HG02759 (cell line): ENCODE measurements at regions not wholly inside any gene's neighbourhood (a gene's known extent, or its start where the extent isn't known, plus 50 kb on each side); places are given as distances from the start of the nearest gene placed in this dataset.

Experiments used
- ATAC-seq: cut with Tn5 transposase; IDR thresholded peaks from one replicate; pipeline ENCODE4 v1.9.1; 2021; ENCODE audit warnings: mild to moderate bottlenecking, moderate library complexity; ENCODE audit not compliant: unreplicated experiment

DNA sequence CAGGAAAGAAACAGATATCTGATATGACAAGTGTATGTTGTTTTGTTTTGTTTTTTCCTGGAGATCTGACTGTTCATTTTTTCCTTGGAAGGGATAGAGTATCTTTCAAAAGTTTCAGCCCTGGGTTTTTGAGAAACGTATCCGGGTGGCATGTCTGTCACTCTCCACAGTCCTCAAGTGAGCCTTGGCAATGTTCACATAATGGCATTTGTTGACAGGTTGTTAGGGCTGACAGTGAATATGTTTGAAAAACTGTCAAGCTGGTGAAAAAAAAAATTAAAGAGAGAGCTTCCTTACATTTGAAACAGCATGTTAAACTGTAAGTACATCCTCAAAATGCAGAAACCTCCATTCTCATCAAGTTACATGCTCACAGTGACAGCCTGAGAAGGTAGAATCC, 113.0 kb upstream of the DYNLRB2 start:
- no peak for ATAC-seq

- no peak for ATAC-seq
Observed at GRCh38 chr16:80418517-80419355, 122.1 kb upstream of the DYNLRB2 start.

DNA sequence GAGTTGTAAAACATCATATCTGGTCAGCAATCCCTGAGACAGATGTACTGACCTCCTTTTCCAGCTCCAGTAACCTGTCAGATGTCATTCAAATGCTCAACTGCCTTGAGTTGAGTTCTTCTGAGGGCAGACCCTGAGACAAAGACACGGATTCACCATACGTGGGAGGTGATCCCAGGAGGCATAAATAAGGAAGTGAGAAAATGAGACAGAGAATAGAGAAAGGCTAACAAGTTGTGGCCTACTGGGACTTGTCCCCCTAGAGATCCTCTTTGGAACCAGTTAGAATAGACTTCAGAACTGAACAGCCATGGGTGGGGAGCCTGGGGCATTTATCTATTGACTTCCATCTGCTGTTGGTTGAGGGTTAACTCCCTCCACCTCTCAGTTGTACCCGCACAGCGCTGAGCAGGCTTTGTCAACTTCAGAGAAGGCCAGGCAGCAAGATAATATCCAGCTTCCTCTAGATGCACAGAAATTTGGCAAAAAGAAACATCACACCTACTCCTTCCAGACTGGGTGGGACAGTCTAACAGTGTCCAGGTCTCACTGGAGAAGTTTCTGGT, 123.0 kb upstream of the DYNLRB2 start:
- no peak for ATAC-seq

- ATAC-seq, result no peak
Observed at GRCh38 chr16:80408014-80408413, 132.8 kb upstream of the DYNLRB2 start.

- no peak for ATAC-seq
Observed at GRCh38 chr16:80407265-80407987, 133.4 kb upstream of the DYNLRB2 start.

GRCh38 chr16:80404847-80405246, 135.9 kb upstream of the DYNLRB2 start:
- no peak for ATAC-seq

DNA sequence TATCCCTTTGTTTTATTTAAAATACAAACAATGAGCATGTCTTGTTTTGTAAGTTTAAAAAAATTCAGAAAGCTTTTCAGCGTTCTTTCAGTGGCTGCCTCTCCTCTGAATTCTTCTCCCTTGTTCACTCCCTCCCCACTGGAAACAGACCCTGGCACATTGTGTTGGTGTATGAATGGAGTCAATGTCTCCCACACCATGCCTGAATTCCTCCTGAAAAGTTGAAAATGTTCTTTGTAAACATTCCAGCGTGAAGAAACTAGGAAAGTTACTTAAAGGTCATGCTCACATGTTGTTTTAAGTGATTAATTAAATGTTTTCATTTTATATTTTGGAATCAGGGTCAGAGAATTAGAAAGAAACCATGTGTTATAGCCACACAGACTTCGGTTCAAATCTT, 136.9 kb upstream of the DYNLRB2 start:
- ATAC-seq, result no peak

DNA sequence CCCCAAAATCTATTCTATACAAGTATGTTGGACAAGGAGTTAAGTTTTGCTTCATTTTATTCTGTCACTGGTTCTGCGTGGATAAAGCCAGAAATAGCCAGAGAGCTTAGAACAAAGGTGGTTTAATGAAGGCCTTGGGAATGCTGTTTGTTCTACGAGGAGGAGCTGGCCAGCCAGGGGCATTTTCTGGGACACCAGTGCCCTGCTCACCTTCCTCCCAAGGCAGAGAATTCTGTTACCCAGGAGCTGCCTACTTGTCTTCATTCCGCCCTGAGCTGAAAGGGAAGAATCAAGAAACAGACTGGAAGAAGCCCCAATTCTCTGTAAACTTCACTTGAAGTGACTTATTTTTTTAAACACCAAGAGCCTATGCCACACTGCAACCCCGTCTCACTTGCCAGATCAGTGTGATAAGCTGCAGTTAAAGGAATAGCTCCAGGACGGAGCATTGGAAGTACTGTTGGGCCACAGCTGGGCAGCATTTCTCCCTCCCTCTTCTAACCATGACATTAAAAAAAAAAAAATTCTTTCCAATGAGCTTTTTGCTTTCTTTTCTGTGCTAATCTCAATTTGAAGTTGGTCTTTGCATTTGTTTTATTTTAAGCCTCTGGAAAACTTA, 149.8 kb upstream of the DYNLRB2 start:
- ATAC-seq, result no peak

- no peak for ATAC-seq
Observed at GRCh38 chr16:80390046-80390445, 150.7 kb upstream of the DYNLRB2 start.

DNA sequence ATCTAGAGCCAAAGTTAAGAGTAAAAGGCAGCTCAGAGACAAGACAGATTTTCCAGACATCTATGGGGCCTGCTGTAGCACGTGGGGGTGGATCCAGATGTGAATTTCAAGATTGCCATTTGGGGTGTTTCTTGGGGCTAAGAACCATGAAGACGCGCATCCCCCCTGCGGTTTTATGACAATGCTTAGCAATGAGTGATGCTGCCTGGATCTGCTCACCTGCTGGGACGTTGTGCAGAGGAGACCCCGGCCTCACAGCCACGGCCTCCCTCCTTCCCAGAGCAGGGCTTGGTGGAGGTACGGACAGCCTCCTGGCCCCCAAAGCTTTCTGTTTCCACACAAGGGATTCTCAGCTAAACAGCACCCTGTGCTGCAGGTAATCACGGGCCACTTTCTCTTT, 151.5 kb upstream of the DYNLRB2 start:
- no peak for ATAC-seq

DNA sequence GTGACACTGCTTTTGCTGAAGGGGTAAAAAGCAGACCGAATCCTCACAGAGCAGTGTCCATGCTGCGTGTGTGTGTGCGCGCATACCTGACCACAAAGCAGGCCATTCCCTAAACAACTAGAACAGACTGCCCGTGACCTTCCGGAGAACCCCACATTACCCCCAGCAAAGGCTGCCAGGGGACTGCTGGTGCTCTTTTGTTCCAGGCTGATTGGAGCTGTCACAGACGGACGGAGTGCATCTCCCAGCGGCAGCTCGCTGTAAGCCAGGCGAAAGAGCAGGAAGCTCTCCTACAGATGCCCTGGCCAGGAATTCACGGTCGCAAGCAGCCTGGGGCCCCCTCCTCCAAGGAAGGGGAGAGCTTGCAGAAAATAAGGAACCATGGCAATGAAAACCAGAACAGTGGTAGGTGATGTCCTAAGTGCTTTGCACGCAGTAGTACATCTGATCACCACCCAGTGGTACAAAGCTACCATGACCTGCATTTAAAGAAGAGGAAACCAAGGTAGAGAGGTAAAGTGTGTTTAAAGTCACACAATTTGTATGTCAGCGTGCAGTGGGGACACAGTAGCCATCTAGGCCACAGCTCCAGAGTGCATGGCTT, 153.4 kb upstream of the DYNLRB2 start:
- no peak for ATAC-seq

DNA sequence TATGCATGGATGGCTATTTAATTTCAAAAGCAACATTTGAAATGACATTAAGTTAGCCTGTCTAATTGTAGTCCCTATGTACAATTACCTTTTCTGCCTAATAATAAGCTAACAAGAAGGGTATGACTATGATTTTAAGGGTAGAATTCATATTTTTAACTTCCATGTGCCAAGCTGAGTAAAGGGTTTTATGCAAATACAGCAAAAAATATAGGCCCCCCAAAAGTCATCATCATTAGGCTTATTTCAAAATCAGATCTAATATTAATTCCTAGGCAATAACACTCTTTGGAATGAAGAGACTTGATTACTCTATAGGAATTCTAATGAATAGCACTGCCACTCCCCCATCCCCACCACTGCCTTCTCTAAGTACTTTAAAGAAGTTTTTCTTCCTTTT, 155.9 kb upstream of the DYNLRB2 start:
- no peak for ATAC-seq

DNA sequence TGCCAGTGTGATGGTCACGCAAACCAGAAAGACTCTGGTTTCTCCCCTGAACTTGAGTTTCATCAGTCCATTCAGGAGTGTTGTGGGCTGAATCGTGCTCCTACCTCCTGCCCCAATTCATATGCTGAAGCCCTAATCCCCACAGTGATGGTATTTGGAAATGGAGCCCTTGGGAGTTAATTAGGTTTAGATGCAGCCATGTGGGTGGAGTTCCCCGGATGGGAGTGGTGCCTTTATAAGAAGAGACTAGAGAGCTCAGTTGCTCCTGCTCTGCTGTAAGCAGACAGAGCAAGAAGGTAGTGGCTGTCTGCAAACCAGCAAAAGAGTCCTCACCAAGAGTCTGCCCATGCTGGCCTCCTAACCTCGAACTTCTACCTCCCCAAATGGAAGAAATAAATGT, 160.3 kb upstream of the DYNLRB2 start:
- no peak for ATAC-seq

DNA sequence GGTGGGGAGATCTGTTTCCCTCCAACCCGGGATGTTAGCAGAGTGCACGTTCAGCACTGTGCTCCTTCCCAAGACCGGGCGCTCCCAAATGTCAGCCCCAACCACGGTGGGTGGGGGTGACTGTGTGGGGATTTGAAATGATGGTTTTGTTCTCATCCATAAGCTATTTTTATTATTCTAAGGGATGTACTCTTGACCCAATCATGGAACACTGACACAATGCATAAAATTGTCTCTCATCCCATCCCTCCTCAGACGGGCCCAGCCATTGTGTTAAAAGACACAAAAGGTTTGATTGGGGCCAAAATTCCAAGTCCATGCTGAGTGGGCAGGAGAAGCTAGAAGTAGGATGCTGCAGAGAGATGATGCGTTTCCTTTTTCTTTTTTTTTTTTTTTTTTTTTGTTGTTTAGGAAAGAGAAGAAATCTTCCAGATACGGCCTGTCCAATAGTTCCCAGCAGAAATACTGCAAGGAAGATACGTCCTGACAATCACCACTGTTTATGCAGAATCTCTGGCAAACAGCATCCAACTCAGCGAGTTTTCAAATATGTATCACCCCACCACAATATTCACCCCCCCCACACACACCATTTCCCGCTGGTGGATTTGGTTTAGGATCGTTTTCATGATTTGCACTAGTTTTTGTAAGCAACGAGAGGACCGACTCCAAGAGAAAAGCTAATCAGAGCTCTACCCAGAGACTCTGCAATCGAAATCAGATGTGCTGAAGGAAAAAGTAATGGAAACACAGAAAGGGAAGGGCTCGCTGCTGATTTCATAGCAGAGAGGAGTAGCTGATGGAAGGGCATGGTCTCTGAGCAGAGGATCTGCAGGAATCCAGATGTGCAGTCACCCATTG, 163.5 kb upstream of the DYNLRB2 start:
- ATAC-seq, result no peak

GRCh38 chr16:80375973-80376372, 164.8 kb upstream of the DYNLRB2 start:
- no peak for ATAC-seq

DNA sequence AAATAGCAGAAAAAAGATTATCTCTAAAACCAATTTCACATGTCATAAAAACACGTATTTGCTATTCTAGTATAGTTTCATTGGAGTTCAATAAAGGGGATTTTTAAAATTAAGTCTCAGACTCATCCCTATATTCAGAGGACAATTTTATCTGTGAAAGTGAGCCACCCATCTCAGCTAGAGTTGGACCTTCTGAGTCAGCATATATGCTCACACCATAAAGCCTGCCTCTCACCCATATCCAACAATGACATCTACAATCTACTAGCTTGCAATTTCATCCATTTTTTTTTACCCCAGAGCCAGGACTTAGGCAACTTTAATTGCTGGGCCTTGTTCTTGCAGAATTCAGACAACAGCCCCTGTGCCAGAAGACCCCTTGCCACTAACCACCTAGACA, 165.3 kb upstream of the DYNLRB2 start:
- no peak for ATAC-seq

DNA sequence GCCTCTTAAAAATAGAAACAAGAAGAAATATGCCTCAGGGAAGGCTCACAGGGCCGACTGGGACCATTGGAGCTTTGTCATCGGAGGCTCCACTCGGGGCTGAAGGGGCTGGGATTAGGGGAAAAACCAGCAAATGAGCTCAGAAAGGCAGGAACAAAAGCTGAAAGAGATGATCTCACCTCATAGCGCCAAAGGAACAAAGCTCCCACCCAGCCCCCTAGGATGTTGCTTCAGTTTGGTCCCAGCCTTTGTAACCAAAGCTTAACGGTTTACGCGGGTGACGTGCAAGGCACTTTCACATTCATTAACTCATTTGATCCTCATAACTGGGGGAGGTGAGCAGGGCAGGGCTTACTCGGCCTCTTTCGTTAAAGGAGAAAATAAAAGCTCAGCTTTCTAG, 168.5 kb upstream of the DYNLRB2 start:
- no peak for ATAC-seq

GRCh38 chr16:80369138-80369958, 171.4 kb upstream of the DYNLRB2 start:
- ATAC-seq, result no peak

DNA sequence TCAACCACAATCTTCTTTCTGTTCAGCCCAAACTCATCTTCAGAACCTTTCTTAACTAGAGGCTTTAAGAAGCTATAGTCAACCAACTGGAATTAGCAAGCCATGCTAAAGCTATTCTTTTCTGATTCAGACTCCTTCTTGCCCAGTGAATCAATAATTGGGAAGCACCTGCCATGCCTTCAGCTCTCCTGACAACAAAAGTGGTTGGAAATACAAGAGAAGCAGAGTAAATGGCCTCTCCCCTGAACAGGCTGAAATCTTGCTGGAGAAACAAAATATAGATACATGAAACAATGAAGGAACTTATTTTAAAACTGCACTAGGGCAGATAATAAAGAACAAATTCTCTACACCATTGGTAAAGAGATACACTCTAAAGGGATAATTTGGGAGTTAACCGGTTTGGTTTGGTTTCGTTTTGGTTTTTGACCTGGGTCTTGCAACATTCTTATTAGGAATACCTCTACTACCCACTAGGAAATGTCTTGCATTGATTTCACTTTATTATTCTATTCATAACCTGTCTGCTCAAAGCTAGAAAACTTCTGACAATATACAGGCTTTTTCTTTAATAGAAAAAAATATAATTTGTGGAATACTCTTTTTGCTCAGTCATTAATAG, 173.6 kb upstream of the DYNLRB2 start:
- ATAC-seq, result no peak
